ENCODE measurements at regions not wholly inside any gene's neighbourhood (a gene's known extent, or its start where the extent isn't known, plus 50 kb on each side); places are given as distances from the start of the nearest gene placed in this dataset.

DNA sequence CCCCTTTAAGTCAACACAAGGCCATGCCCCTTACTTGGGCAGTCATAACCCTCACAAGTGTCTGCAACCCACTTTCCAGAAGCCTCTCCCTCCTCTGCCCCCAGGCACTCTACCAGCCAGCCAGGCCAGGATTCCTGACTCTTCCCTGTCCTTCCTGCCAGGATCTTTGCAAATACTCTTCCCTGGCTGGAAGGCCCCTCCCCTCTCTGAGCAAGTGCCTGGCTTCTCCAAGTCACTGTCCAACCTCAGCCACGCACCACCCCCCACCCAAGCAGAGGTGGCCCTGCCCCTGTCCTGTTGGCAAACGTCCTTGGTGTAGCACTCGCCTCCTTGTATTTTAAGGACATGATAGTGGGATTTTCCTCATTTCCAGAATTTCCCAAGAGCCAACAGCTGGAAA, 54.7 kb upstream of the USP3 start:
- Mint-ChIP-seq H3K27ac (no peak overlapping the region), H3K36me3 (ENCODE audit: low read depth) (no peaks in the 10 kb centered on the region), H3K4me3 (no peak overlapping the region), H3K9me3 (no peaks in the 10 kb centered on the region), H3K4me1 (peaks cover 11% of the 10 kb centered on the region), H3K27me3 (no peaks in the 10 kb centered on the region)
- DNase-seq, result no peak
- ATAC-seq, result no peak

DNA sequence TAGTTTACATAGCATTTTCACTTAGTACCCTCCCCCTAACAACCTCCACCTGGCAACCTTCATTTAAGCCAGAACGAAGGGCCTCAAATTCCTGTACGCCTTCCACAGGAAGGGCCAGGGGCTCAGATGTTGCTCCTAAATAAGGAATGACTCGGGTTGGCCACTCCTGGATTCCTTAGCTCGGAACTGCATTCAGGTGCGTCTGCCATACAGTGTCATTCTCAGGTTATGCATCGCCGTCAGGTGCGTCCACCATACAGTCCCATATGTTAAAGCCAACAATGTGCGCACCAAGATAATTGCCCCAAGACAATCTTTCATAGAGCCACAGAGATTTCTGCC, 53.5 kb upstream of the USP3 start:
- Mint-ChIP-seq H3K27ac (no peak overlapping the region), H3K9me3 (no peaks in the 10 kb centered on the region), H3K36me3 (ENCODE audit: low read depth) (no peaks in the 10 kb centered on the region), H3K27me3 (no peaks in the 10 kb centered on the region), H3K4me3 (no peak overlapping the region), H3K4me1 (peaks cover 7% of the 10 kb centered on the region)
- no peak for ATAC-seq
- DNase-seq, result no peak

DNA sequence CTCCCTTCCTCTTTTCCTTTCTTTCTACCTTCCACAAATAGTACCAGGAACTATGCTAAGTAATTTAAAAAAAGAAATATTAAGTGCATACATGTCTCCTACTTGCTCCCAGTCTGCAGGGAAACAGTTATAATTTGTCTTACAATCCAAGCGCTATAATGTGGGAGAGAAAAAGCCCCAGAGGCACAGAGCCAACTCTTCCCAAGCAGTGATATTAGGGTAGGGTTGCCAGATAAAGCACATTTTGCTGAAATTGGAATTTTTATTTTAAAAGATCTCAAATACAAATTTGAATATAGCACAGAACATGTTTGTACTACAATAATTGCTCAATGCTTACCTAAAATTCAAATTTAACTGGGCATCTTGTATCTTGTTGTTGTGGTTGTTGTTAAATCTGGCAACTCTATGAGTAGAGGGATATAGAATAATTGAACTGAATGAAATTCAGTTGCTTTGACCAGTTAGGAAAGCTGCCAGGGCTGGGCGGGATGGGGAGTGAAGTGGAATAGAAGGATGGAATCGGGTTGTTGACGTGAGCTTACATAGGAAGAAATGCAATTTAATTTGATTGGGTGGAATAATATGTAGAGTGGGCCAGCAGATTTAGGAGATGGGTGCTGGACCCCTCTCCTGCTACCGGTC, 52.6 kb upstream of the USP3 start:
- H3K27me3 Mint-ChIP-seq, result no peaks in the 10 kb centered on the region
- DNase-seq (no peak), ATAC-seq (no peak)
- no peaks in the 10 kb centered on the region for H3K9me3 Mint-ChIP-seq
- no peaks in the 10 kb centered on the region for H3K4me1 Mint-ChIP-seq
- no peak overlapping the region for H3K4me3 Mint-ChIP-seq
- no peak overlapping the region for H3K27ac Mint-ChIP-seq
- no peaks in the 10 kb centered on the region for H3K36me3 Mint-ChIP-seq (ENCODE audit: low read depth)

DNA sequence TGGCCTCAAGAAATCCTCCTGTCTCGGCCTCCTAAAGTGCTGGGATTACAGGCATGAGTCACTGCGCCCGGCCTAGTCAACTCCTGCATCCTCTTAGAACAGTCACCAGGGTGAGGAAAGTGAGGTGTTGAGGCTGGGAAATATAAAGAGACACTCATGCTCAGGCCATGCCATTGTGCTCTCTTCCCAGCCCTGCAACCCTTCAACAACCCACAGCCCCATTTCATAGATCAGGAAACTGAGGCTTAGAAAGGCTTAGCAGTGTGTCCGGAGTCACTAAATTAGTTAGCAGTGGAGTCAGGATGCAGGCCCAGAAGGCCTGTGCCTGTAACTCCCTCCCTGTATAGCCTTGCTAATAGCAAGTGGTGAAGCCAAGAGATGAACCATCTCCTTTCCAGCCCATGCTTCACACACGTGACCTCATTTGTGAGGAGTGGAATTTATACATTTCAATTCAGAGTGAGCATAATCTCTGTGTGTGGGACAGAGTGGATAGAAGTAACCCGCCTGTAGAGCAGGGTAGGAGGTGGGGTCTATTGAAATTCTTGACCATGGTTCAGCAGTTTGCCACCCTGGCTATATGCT, 51.7 kb upstream of the USP3 start:
- Mint-ChIP-seq H3K9me3 (no peaks in the 10 kb centered on the region), H3K4me3 (no peak overlapping the region), H3K36me3 (ENCODE audit: low read depth) (no peaks in the 10 kb centered on the region), H3K4me1 (no peaks in the 10 kb centered on the region), H3K27ac (no peak overlapping the region), H3K27me3 (no peaks in the 10 kb centered on the region)
- DNase-seq (no peak), ATAC-seq (no peak)

DNA sequence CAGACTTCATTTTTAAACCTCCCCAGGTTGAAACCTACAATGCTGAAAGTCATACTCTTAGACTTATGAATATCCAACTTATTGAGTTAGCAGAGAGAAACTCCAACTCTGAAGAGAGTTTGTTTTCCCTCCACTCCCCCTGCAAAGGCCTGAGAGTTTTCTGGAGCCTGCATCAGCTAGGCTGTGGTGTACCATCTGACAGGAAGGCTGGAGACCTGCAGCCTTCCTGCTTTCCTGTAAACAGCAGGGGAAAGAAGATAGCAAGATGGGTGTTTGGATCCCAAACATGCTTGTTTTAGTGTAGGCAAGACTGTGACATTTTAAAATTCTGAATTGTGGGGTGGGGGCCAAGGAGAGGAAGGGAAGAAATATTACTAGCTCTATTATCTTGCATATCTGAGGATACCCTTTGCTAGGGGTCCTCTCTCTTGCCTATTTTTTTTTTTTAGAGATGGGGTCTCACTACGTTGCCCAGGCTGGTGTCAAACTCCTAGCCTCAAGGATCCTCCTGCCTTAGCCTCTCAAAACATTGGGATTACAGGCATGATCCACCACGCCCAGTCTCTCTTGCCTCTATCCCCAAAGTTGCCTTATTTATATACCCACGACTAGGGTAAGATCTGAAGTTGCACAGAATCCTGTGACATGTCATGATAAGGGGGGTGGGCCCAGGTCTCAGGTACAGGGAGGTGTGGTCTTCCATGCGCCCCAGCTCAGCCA, 51.0 kb upstream of the USP3 start:
- no peaks in the 10 kb centered on the region for H3K27me3 Mint-ChIP-seq
- ATAC-seq, result no peak
- H3K27ac Mint-ChIP-seq, result no peak overlapping the region
- no peaks in the 10 kb centered on the region for H3K9me3 Mint-ChIP-seq
- no peak overlapping the region for H3K4me3 Mint-ChIP-seq
- DNase-seq, result no peak
- no peaks in the 10 kb centered on the region for H3K36me3 Mint-ChIP-seq (ENCODE audit: low read depth)
- H3K4me1 Mint-ChIP-seq, result peaks cover 2% of the 10 kb centered on the region

DNA sequence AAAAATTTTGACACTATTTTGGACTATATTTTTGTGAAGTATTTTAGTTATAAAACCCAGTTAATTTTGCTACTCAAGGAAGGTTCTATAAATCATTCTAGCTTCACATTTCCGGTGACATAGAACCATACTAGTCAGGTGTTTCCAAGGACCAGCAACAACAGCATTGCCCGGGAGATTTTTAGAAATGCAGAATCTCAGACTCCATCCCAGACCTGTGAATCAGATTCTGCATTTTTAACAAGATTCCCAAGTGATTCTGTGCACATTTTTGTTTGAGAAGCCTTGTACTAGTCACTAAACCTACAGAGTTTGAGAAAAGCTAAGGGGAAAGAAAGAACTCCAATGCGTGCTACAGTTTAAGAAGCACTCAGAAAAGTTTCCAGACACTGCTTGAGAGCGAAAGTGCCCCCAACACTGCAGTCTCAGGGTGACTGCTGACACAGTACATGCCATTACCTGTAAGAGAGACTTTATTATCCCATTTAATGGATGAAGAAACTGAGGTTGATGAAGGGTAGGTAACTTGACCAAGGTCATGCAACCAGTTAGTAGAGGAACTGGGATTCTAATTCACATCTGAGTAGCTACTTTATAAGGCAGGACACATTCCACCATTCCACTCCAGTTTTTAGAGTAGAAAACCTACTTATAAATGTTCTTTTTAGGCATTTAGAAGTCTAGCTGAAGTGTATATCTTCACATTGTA, 49.7 kb upstream of the USP3 start:
- Mint-ChIP-seq H3K4me3 (no peak overlapping the region), H3K36me3 (ENCODE audit: low read depth) (no peaks in the 10 kb centered on the region), H3K27ac (no peak overlapping the region), H3K27me3 (no peaks in the 10 kb centered on the region), H3K9me3 (no peaks in the 10 kb centered on the region), H3K4me1 (peaks cover 2% of the 10 kb centered on the region)
- ATAC-seq (no peak), DNase-seq (no peak)
